Nephron progenitor cell (in vitro differentiated cells): ENCODE measurements at regions not wholly inside any gene's neighbourhood (a gene's known extent, or its start where the extent isn't known, plus 50 kb on each side); places are given as distances from the start of the nearest gene placed in this dataset.

Experiments used
- DNase-seq: peaks from one replicate; pipeline ENCODE4 v3.0.0; 2021
- H3K27ac Mint-ChIP-seq: 2 replicates; pipeline ENCODE4 v1.8.0; 2021; ENCODE audit warnings: mild to moderate bottlenecking, moderate library complexity, mixed read lengths
- H3K27me3 Mint-ChIP-seq: 2 replicates; pipeline ENCODE4 v1.8.0; 2021; ENCODE audit warnings: mild to moderate bottlenecking, low read depth, mixed read lengths; ENCODE audit not compliant: poor library complexity
- H3K36me3 Mint-ChIP-seq: 2 replicates; pipeline ENCODE4 v1.8.0; 2021; ENCODE audit warnings: low read depth, mixed read lengths
- H3K4me1 Mint-ChIP-seq: 2 replicates; pipeline ENCODE4 v1.8.0; 2021; ENCODE audit warnings: mixed read lengths
- H3K4me3 Mint-ChIP-seq: 2 replicates; pipeline ENCODE4 v1.8.0; 2021; ENCODE audit warnings: mild to moderate bottlenecking, moderate library complexity, mixed read lengths
- H3K9me3 Mint-ChIP-seq: 2 replicates; pipeline ENCODE4 v1.8.0; 2021; ENCODE audit warnings: mild to moderate bottlenecking, moderate library complexity, mixed read lengths
- CTCF ChIP-seq: fragments of 200-600 bp; sonication (generic); IDR thresholded peaks from 2 replicates; pipeline ENCODE4 v1.5.0; 2021; ENCODE audit warnings: antibody characterized with exemption

GRCh38 chr5:156093024-156093423 lies 233.9 kb upstream of the SGCD start:
- no peak overlapping the region for H3K4me3 Mint-ChIP-seq
- H3K9me3 Mint-ChIP-seq: peaks cover 26% of the 10 kb centered on the region
- H3K27ac Mint-ChIP-seq: peak overlapping the region; percentile 85
- no peaks in the 10 kb centered on the region for H3K27me3 Mint-ChIP-seq
- H3K4me1 Mint-ChIP-seq: peaks cover 7% of the 10 kb centered on the region
- DNase-seq: no peak
- no peak for TF ChIP-seq CTCF
- H3K36me3 Mint-ChIP-seq: peaks cover 7% of the 10 kb centered on the region

- peak; percentile 3 for DNase-seq
- Mint-ChIP-seq H3K4me3 (no peak overlapping the region), H3K9me3 (peaks cover 23% of the 10 kb centered on the region), H3K4me1 (peaks cover 7% of the 10 kb centered on the region), H3K27me3 (no peaks in the 10 kb centered on the region), H3K27ac (no peak overlapping the region), H3K36me3 (peaks cover 7% of the 10 kb centered on the region)
- TF ChIP-seq CTCF: no peak
Measured at GRCh38 chr5:156094001-156094400, 233.0 kb upstream of the SGCD start.

GRCh38 chr5:156095709-156096241 lies 231.2 kb upstream of the SGCD start:
- H3K9me3 Mint-ChIP-seq: peaks cover 6% of the 10 kb centered on the region
- no peak for TF ChIP-seq CTCF
- no peaks in the 10 kb centered on the region for H3K27me3 Mint-ChIP-seq
- no peak overlapping the region for H3K27ac Mint-ChIP-seq
- DNase-seq: no peak
- H3K36me3 Mint-ChIP-seq: no peaks in the 10 kb centered on the region
- no peak overlapping the region for H3K4me3 Mint-ChIP-seq
- H3K4me1 Mint-ChIP-seq: peaks cover 7% of the 10 kb centered on the region

- H3K4me3 Mint-ChIP-seq: no peak overlapping the region
- TF ChIP-seq CTCF: no peak
Measured at GRCh38 chr5:156096259-156096658, 230.7 kb upstream of the SGCD start.

GRCh38 chr5:156103155-156103885 lies 223.6 kb upstream of the SGCD start:
- no peak overlapping the region for H3K27ac Mint-ChIP-seq
- H3K36me3 Mint-ChIP-seq: no peaks in the 10 kb centered on the region
- DNase-seq: no peak
- H3K9me3 Mint-ChIP-seq: no peaks in the 10 kb centered on the region
- no peak overlapping the region for H3K4me3 Mint-ChIP-seq
- H3K4me1 Mint-ChIP-seq: no peaks in the 10 kb centered on the region
- H3K27me3 Mint-ChIP-seq: peaks cover 4% of the 10 kb centered on the region
- no peak for TF ChIP-seq CTCF

More at GRCh38 chr5:156096259-156096658, 230.7 kb upstream of the SGCD start:
- no peak for DNase-seq
- Mint-ChIP-seq H3K27me3 (no peaks in the 10 kb centered on the region), H3K9me3 (peaks cover 2% of the 10 kb centered on the region), H3K27ac (no peak overlapping the region), H3K4me1 (peaks cover 7% of the 10 kb centered on the region), H3K36me3 (no peaks in the 10 kb centered on the region)
